ENCODE measurements at regions not wholly inside any gene's neighbourhood (a gene's known extent, or its start where the extent isn't known, plus 50 kb on each side); places are given as distances from the start of the nearest gene placed in this dataset.
"Not testable (repeated sequence)": the region's sequence is repeated elsewhere in the genome, so short reads cannot be mapped to it uniquely, and the experiment has no call there.

GRCh38 chr4:103256068-103256467 lies 57.9 kb upstream of the CENPE start:
- H3K4me3 Mint-ChIP-seq; ATAC-seq (replicated peaks); H3K36me3 Mint-ChIP-seq (ENCODE audit: insufficient read depth); H3K9me3 Mint-ChIP-seq; H3K27ac Mint-ChIP-seq; DNase-seq; H3K27me3 Mint-ChIP-seq; H3K4me1 Mint-ChIP-seq (ENCODE audit: low read depth in 2 of 2): not testable (repeated sequence)
